Endothelial cell of umbilical vein (primary cell): ENCODE measurements at regions not wholly inside any gene's neighbourhood (a gene's known extent, or its start where the extent isn't known, plus 50 kb on each side); places are given as distances from the start of the nearest gene placed in this dataset.

ENCODE experiments used
- BruUV-seq: library from RNA; stranded (reverse); fragments of 400-500 nt; replicated peaks from 2 replicates; lab custom pipeline; 2021; lab: Mats Ljungman, UMichigan
- CTCF ChIA-PET: fragments of 300-600, 350-600 bp; sonication (Branson Sonifier 250); formaldehyde crosslinking; loops from one replicate; lab custom pipeline; 2021; ENCODE audit warnings: antibody characterized with exemption, inconsistent platforms; lab: Charles Lee
- POLR2A ChIA-PET: fragments of 300-600, 350-600 bp; sonication (Branson Sonifier 250); formaldehyde crosslinking; loops from one replicate; lab custom pipeline; 2021; ENCODE audit warnings: antibody characterized with exemption, inconsistent platforms; lab: Charles Lee
- DNase-seq: peaks from one replicate; pipeline ENCODE4 v3.0.0-alpha.2; 2011; ENCODE audit warnings: low read depth, low spot score
- FAIRE-seq: peaks from 2 replicates; lab custom pipeline; 2011; peaks lifted over from hg19 to GRCh38; lab: Jason Lieb, UNC
- H2AFZ ChIP-seq: 2 replicates; pipeline ENCODE4 v1.6.0; 2012; ENCODE audit warnings: low read depth, low read length, control low read depth, inconsistent platforms
- H3K27ac ChIP-seq: 2 replicates; pipeline ENCODE4 v1.5.1; 2011; ENCODE audit warnings: low read depth, mild to moderate bottlenecking, control low read depth, low read length, moderate library complexity; ENCODE audit not compliant: insufficient read depth
- H3K27me3 ChIP-seq, 2 experiments: 2 replicates each; pipeline versions ENCODE4 v1.6.0 to v1.6.1; 2011; ENCODE audit warnings: low read length in 2 of 2, mixed read lengths in 1 of 2; ENCODE audit not compliant: control insufficient read depth in 2 of 2, insufficient read depth in 2 of 2
- H3K36me3 ChIP-seq, 2 experiments: 2 replicates in 1 of 2; 3 replicates in 1 of 2; pipeline ENCODE4 v1.5.1; 2011; ENCODE audit warnings: low read length in 2 of 2, mild to moderate bottlenecking in 1 of 2, moderate library complexity in 1 of 2; ENCODE audit not compliant: control insufficient read depth in 2 of 2, insufficient read depth in 2 of 2; ENCODE audit errors: extremely low read depth in 1 of 2
- H3K4me1 ChIP-seq: 3 replicates; pipeline ENCODE4 v1.5.1; 2011; ENCODE audit warnings: mild to moderate bottlenecking, low read length; ENCODE audit not compliant: control insufficient read depth, insufficient read depth; ENCODE audit errors: extremely low read depth
- H3K4me2 ChIP-seq: 2 replicates; pipeline ENCODE4 v1.6.1; 2011; ENCODE audit warnings: low read length, control low read depth, mixed read lengths; ENCODE audit not compliant: insufficient read depth
- H3K4me3 ChIP-seq, 3 experiments: fragments of 200-600 bp in 1 of 3; sonication (generic), shearing (Covaris generic) in 1 of 3; replicated peaks in 1 of 3; 2 replicates each; pipeline ENCODE4 v1.5.1; 2011 to 2016; ENCODE audit warnings: control low read depth in 3 of 3, low read length in 3 of 3, mild to moderate bottlenecking in 2 of 3, inconsistent platforms in 1 of 3, low read depth in 1 of 3, moderate library complexity in 1 of 3; ENCODE audit not compliant: insufficient read depth in 1 of 3
- H3K79me2 ChIP-seq: 2 replicates; pipeline ENCODE4 v1.6.0; 2012; ENCODE audit warnings: low read length, inconsistent platforms; ENCODE audit not compliant: control insufficient read depth, insufficient read depth
- H3K9ac ChIP-seq: replicated peaks from 2 replicates; pipeline ENCODE3; 2011; ENCODE audit warnings: low read length, control low read depth; ENCODE audit not compliant: insufficient read depth; ENCODE audit errors: extremely low read depth
- H3K9me1 ChIP-seq: replicated peaks from 3 replicates; pipeline ENCODE4 v1.6.0; 2011; ENCODE audit warnings: mild to moderate bottlenecking, low read length; ENCODE audit not compliant: control insufficient read depth, insufficient read depth; ENCODE audit errors: extremely low read depth
- H3K9me3 ChIP-seq: replicated peaks from 2 replicates; pipeline ENCODE4 v1.5.1; 2012; ENCODE audit warnings: low read length, inconsistent platforms; ENCODE audit not compliant: control insufficient read depth, insufficient read depth
- H4K20me1 ChIP-seq: replicated peaks from 2 replicates; pipeline ENCODE3; 2011; ENCODE audit warnings: mild to moderate bottlenecking, low read length; ENCODE audit not compliant: control insufficient read depth, insufficient read depth; ENCODE audit errors: extremely low read depth
- CTCF ChIP-seq, 2 donors: IDR thresholded peaks; 1 replicate in 1 of 2; 2 replicates in 1 of 2; pipeline ENCODE4 v1.5.1; 2011; ENCODE audit warnings: low read length in 2 of 2, mild to moderate bottlenecking in 2 of 2, moderate library complexity in 2 of 2, control low read depth in 1 of 2, inconsistent platforms in 1 of 2, low read depth in 1 of 2; ENCODE audit not compliant: insufficient read depth in 1 of 2; ENCODE audit errors: extremely low read depth in 1 of 2
- EZH2 ChIP-seq: IDR thresholded peaks from 2 replicates; pipeline ENCODE4 v1.6.1; 2012; ENCODE audit warnings: borderline replicate concordance, low read depth, mild to moderate bottlenecking, moderate library complexity, low read length, inconsistent platforms; ENCODE audit not compliant: severe bottlenecking
- FOS ChIP-seq: IDR thresholded peaks from 2 replicates; pipeline ENCODE4 v1.6.1; 2011; ENCODE audit warnings: mild to moderate bottlenecking, low read length, moderate library complexity, borderline replicate concordance; ENCODE audit not compliant: insufficient read depth
- GATA2 ChIP-seq: IDR thresholded peaks from 2 replicates; pipeline ENCODE4 v1.7.0; 2011; ENCODE audit warnings: low read depth, mild to moderate bottlenecking, moderate library complexity, mixed read lengths, low read length; ENCODE audit not compliant: insufficient read length, insufficient read depth
- JUN ChIP-seq: IDR thresholded peaks from 2 replicates; pipeline ENCODE4 v1.6.1; 2011; ENCODE audit warnings: borderline replicate concordance, low read depth; ENCODE audit not compliant: insufficient read length, insufficient read depth
- MAX ChIP-seq: IDR thresholded peaks from 2 replicates; pipeline ENCODE4 v1.6.1; 2011; ENCODE audit not compliant: insufficient read depth, insufficient read length
- MYC ChIP-seq: IDR thresholded peaks from one replicate; pipeline ENCODE4 v1.6.1; 2011; ENCODE audit warnings: mild to moderate bottlenecking, low read depth, low read length
- POLR2A ChIP-seq: IDR thresholded peaks from 2 replicates; pipeline ENCODE4 v1.6.1; 2012; ENCODE audit warnings: low read depth, mild to moderate bottlenecking, control low read depth, low read length
- POLR2AphosphoS5 ChIP-seq: IDR thresholded peaks from 2 replicates; pipeline ENCODE4 v1.6.1; 2012; ENCODE audit warnings: low read depth, mild to moderate bottlenecking, control low read depth, low read length, moderate library complexity; ENCODE audit not compliant: insufficient read depth
- dilution Hi-C: fragments of 300-500 bp; cut with MboI; formaldehyde crosslinking; loops from one replicate; pipeline ENCODE4 v1.15.0; 2019; ENCODE audit warnings: low sequenced_read_pairs; ENCODE audit not compliant: extremely low pct_ligation_motif_present
- intact Hi-C: fragments of 100-400 bp; cut with micrococcal nuclease; formaldehyde crosslinking; loops from one replicate; pipeline ENCODE4 v1.10.0; 2022

- Histone ChIP-seq H3K4me1 (no peaks in the 10 kb centered on the region), H3K36me3 (no peaks in the 10 kb centered on the region), H3K9me3 (no peaks in the 10 kb centered on the region), H3K4me2 (no peak overlapping the region), H4K20me1 (no peaks in the 10 kb centered on the region), H3K79me2 (no peaks in the 10 kb centered on the region), H3K9me1 (no peaks in the 10 kb centered on the region), H3K9ac (no peak overlapping the region), H2AFZ (no peak overlapping the region), H3K4me3 (no peak overlapping the region), H3K27me3 (no peaks in the 10 kb centered on the region), H3K27ac (no peak overlapping the region)
- no peak for FAIRE-seq
- CTCF ChIA-PET = no interaction called here
- TF ChIP-seq JUN (no peak), FOS (no peak), GATA2 (no peak), MYC (no peak)
- DNase-seq = no peak
- BruUV-seq = no TSS peak
- intact Hi-C loops = no loop called here
- POLR2A ChIA-PET = no interaction called here
- dilution Hi-C loops = no loop called here
Measured at GRCh38 chr15:93462690-93463089, 373.7 kb upstream of the RGMA start.

DNA sequence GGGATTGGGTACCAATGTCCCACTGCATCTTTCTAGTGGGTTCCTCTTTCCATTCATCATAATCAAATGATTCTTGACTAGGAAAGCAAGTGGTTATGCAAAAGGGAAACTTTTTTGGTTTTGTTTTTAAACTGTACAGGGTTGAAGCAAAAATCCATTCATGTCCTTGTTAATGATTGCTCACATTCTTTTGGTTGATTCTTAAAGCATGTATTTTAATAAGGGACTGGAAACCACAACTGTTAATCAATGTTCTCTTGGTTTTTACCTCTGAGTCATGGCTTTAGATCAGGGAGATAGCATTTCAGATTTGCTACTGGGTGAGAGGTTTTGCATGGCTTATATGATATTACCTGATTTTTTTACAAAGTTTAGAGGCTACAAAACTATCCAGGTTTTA lies 371.7 kb upstream of the RGMA start:
- DNase-seq = no peak
- Histone ChIP-seq H3K27ac (no peak overlapping the region), H3K27me3 (no peaks in the 10 kb centered on the region), H3K4me3 (no peak overlapping the region), H3K4me2 (no peak overlapping the region), H3K9me1 (no peaks in the 10 kb centered on the region), H3K79me2 (no peaks in the 10 kb centered on the region), H3K36me3 (no peaks in the 10 kb centered on the region), H3K9me3 (no peaks in the 10 kb centered on the region), H3K4me1 (no peaks in the 10 kb centered on the region), H2AFZ (no peak overlapping the region), H4K20me1 (no peaks in the 10 kb centered on the region), H3K9ac (no peak overlapping the region)
- FAIRE-seq = no peak
- TF ChIP-seq CTCF (IDR thresholded peaks at IDR 0.05; ENCODE audit: extremely low read depth in 1 of 2, insufficient read depth in 1 of 2, low read depth in 1 of 2, low read length in 2 of 2) (no peak), FOS (no peak), MYC (no peak), POLR2AphosphoS5 (no peak), MAX (no peak), EZH2 (no peak), POLR2A (no peak)
- intact Hi-C loops (no loop called here), dilution Hi-C loops (no loop called here)
- CTCF ChIA-PET = no interaction called here
- no TSS peak for BruUV-seq
- POLR2A ChIA-PET = no interaction called here
